Type B pancreatic cell (in vitro differentiated cells): ENCODE measurements at regions not wholly inside any gene's neighbourhood (a gene's known extent, or its start where the extent isn't known, plus 50 kb on each side); places are given as distances from the start of the nearest gene placed in this dataset.

Source experiments
- DNase-seq: peaks from one replicate; pipeline ENCODE4 v3.0.0; 2021; ENCODE audit warnings: mixed read lengths; ENCODE audit not compliant: unreplicated experiment; ENCODE audit errors: extremely low spot score
- H3K27ac Mint-ChIP-seq: 2 replicates; pipeline ENCODE4 v1.8.0; 2021; ENCODE audit warnings: mild to moderate bottlenecking, mixed read lengths
- H3K27me3 Mint-ChIP-seq: 2 replicates; pipeline ENCODE4 v1.8.0; 2021; ENCODE audit warnings: mixed read lengths
- H3K36me3 Mint-ChIP-seq: 2 replicates; pipeline ENCODE4 v1.8.0; 2021; ENCODE audit warnings: mixed read lengths
- H3K4me1 Mint-ChIP-seq: one replicate; pipeline ENCODE4 v1.8.0; 2021; ENCODE audit warnings: mixed read lengths; ENCODE audit not compliant: unreplicated experiment
- H3K4me3 Mint-ChIP-seq: 2 replicates; pipeline ENCODE4 v1.8.0; 2021; ENCODE audit warnings: mild to moderate bottlenecking, mixed read lengths
- H3K9me3 Mint-ChIP-seq: 2 replicates; pipeline ENCODE4 v1.8.0; 2021; ENCODE audit warnings: mixed read lengths
- CTCF ChIP-seq: fragments of 200-600 bp; sonication (generic); conservative IDR thresholded peaks from 2 replicates; pipeline ENCODE4 v1.5.0; 2021; ENCODE audit warnings: antibody characterized with exemption, mild to moderate bottlenecking

- TF ChIP-seq CTCF, result no peak
- no peak for DNase-seq
- no peak overlapping the region for H3K27ac Mint-ChIP-seq
- no peaks in the 10 kb centered on the region for H3K36me3 Mint-ChIP-seq
- H3K9me3 Mint-ChIP-seq, result no peaks in the 10 kb centered on the region
- peaks cover 29% of the 10 kb centered on the region for H3K27me3 Mint-ChIP-seq
- peaks cover 11% of the 10 kb centered on the region for H3K4me1 Mint-ChIP-seq
- H3K4me3 Mint-ChIP-seq, result no peak overlapping the region
These were observed 95.8 kb downstream of the CXCL12 start for GRCh38 chr10:44289125-44289524.

GRCh38 chr10:44287408-44287807, 97.5 kb downstream of the CXCL12 start:
- no peak for DNase-seq
- Mint-ChIP-seq H3K27me3 (peaks cover 25% of the 10 kb centered on the region), H3K4me1 (peaks cover 10% of the 10 kb centered on the region), H3K36me3 (no peaks in the 10 kb centered on the region), H3K27ac (no peak overlapping the region), H3K4me3 (no peak overlapping the region), H3K9me3 (no peaks in the 10 kb centered on the region)
- TF ChIP-seq CTCF, result no peak

GRCh38 chr10:44284198-44285084, 100.5 kb downstream of the CXCL12 start:
- peaks cover 12% of the 10 kb centered on the region for H3K4me1 Mint-ChIP-seq
- no peak overlapping the region for H3K4me3 Mint-ChIP-seq
- H3K9me3 Mint-ChIP-seq, result no peaks in the 10 kb centered on the region
- H3K27me3 Mint-ChIP-seq, result peaks cover 11% of the 10 kb centered on the region
- no peak for TF ChIP-seq CTCF
- H3K36me3 Mint-ChIP-seq, result no peaks in the 10 kb centered on the region
- no peak for DNase-seq
- H3K27ac Mint-ChIP-seq, result no peak overlapping the region

- Mint-ChIP-seq H3K4me3 (no peak overlapping the region), H3K9me3 (no peaks in the 10 kb centered on the region), H3K36me3 (no peaks in the 10 kb centered on the region), H3K4me1 (peaks cover 17% of the 10 kb centered on the region), H3K27me3 (peaks cover 11% of the 10 kb centered on the region), H3K27ac (no peak overlapping the region)
- no peak for TF ChIP-seq CTCF
- DNase-seq, result no peak
These were observed 102.1 kb downstream of the CXCL12 start for GRCh38 chr10:44282626-44283300.

- H3K4me1 Mint-ChIP-seq, result peaks cover 11% of the 10 kb centered on the region
- TF ChIP-seq CTCF, result no peak
- H3K27ac Mint-ChIP-seq, result no peak overlapping the region
- H3K4me3 Mint-ChIP-seq, result no peak overlapping the region
- H3K27me3 Mint-ChIP-seq, result peaks cover 11% of the 10 kb centered on the region
- no peaks in the 10 kb centered on the region for H3K36me3 Mint-ChIP-seq
- no peak for DNase-seq
- peaks cover 6% of the 10 kb centered on the region for H3K9me3 Mint-ChIP-seq
These were observed 103.2 kb downstream of the CXCL12 start for GRCh38 chr10:44281662-44282061.
